Astrocyte (in vitro differentiated cells and primary cell): ENCODE measurements at regions not wholly inside any gene's neighbourhood (a gene's known extent, or its start where the extent isn't known, plus 50 kb on each side); places are given as distances from the start of the nearest gene placed in this dataset.

Experiments
- EZH2 ChIP-seq: IDR thresholded peaks from 2 replicates; pipeline ENCODE4 v1.6.1; 2012; ENCODE audit warnings: mild to moderate bottlenecking, low read length, inconsistent platforms; ENCODE audit not compliant: insufficient read depth
- TF ChIP-seq, protein P1 (sequence below): IDR thresholded peaks from 2 replicates; pipeline ENCODE4 v1.5.1; 2011; ENCODE audit warnings: low read depth, mild to moderate bottlenecking, inconsistent platforms, low read length, moderate library complexity; ENCODE audit not compliant: insufficient read depth

DNA sequence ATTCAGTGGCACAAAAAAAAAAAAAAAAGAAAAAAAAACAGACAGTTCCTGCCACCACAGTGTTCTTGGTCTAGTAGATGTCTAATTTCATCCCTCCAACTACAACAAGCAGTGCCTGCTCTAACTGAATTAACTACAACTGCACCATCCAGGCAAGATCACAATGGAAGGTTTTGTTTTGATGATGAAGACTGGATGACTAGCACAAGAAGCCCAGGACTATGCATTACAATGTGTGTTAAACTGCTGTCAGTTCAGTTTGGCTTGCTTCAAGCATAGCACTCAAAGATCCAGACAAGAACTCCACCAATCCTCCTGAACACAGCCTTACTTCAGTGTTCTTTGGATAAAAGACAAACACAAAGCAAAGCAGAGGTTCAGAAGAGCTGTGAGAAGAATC, 279.9 kb downstream of the GRIN2B start:
- TF ChIP-seq, protein P1, sequence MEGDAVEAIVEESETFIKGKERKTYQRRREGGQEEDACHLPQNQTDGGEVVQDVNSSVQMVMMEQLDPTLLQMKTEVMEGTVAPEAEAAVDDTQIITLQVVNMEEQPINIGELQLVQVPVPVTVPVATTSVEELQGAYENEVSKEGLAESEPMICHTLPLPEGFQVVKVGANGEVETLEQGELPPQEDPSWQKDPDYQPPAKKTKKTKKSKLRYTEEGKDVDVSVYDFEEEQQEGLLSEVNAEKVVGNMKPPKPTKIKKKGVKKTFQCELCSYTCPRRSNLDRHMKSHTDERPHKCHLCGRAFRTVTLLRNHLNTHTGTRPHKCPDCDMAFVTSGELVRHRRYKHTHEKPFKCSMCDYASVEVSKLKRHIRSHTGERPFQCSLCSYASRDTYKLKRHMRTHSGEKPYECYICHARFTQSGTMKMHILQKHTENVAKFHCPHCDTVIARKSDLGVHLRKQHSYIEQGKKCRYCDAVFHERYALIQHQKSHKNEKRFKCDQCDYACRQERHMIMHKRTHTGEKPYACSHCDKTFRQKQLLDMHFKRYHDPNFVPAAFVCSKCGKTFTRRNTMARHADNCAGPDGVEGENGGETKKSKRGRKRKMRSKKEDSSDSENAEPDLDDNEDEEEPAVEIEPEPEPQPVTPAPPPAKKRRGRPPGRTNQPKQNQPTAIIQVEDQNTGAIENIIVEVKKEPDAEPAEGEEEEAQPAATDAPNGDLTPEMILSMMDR = no peak
- TF ChIP-seq EZH2 = no peak
